ENCODE measurements at regions not wholly inside any gene's neighbourhood (a gene's known extent, or its start where the extent isn't known, plus 50 kb on each side); places are given as distances from the start of the nearest gene placed in this dataset.
"Not testable (repeated sequence)": the region's sequence is repeated elsewhere in the genome, so short reads cannot be mapped to it uniquely, and the experiment has no call there.

DNA sequence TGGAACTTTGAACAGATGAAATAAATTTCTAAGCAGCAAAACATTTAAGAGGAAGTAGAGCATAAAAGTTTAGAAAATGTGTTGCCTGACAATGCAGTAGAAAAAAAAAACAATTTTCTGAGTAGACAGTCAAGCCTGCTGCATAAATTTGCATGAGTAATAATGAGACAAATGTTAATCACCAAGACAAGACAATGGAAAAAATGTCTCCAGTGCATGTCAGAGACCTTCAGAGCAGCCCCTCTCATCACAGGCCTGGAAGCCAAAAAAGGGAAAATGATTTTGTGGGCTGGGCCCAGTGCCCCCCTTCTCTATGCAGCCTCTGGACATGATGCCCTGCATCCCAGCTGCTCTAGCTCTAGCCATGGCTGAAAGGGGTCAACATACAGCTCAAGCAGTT, 204.6 kb downstream of the COX18 start:
- DNase-seq, result no peak

DNA sequence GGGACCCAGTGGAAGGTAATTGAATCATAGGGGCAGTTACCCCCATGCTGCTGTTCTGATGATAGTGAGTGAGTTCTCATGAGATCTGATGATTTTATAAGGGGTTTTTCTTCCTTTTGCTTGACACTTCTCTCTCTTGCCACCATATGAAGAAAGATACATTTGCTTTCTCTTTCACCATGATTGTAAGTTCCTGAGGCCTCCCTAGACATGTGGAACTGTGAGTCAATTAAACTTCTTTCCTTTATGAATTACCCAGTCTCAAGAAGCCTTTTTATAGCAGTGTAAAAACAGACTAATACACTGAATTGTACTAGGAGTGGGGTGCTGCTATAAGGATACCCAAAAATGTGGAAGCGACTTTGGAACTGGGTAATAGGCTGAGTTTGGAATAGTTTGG, 205.2 kb downstream of the COX18 start:
- not testable (repeated sequence) for DNase-seq

DNA sequence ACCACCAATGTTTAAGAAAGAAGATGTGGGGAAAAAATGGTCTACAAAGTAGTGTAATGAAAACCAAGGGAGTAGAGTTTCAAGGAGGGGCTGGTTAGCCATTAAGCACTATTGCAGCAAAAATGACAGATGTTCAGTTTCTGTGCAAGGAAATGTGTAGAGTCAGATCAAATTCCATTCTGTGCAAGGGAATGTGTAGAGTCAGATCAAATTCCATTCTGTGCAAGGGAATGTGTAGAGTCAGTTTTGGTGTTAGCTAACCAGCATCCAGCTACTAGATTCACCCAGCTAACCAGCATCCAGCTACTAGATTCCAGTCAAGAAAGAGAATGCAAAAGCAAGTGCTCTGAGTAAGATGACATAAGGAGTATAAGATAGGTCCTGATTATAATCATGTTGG, 208.8 kb downstream of the COX18 start:
- no peak for DNase-seq

DNA sequence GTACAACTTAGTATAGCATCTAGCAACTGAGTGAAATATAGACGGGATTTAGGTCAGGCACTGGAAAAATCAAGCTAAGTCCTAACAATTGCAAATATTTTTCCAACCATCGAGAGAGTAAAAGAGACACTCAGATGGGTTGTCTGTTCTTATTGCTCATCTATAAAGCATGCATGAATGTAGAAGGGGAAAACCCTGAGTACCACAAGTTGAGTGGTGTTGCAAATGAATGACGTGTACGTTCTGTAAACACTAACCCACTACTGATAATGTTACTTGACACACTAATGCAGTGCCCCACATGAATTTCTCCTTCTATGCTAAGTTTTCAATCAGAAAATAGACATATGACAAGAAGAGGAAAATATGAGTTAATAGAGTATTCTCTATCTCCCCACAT, 211.2 kb downstream of the COX18 start:
- DNase-seq, result no peak

DNA sequence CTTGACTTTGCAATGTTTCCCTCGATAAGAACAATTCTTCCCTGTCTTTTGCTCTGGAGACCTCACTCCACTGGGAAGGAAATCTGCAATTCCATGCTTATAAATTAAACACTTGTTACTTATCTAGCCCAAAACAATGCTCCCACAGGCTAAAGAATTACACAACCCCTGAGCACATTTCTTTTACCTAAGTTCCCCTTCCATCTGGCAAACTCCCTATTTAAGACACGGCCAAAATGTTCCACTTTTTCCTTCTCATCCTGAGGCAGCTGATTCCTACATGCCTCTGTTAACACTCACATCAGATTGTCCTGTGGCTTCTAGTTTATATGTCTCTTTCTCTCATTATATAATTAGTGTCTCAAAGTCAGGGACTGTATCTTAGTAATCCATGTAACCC, 211.7 kb downstream of the COX18 start:
- DNase-seq, result no peak

DNA sequence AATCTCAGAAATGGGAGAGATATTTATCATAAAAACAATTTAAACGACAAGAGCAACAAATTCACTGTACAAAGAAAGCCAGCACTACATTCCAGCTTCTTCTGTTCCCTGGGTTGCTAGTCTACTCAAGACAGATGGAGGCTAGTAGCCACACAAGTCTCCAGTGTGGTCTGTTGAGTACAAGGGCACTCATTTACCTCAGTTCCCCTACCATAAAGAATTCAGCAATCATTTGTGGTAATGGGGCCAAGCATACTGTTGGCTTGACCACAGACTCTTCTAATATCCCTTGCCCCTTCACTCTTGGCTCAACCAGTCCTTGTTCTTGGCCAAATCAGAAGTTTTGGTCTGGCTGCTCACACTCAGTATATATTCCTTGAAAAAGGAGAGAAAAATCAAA, 212.3 kb downstream of the COX18 start:
- no peak for DNase-seq

DNA sequence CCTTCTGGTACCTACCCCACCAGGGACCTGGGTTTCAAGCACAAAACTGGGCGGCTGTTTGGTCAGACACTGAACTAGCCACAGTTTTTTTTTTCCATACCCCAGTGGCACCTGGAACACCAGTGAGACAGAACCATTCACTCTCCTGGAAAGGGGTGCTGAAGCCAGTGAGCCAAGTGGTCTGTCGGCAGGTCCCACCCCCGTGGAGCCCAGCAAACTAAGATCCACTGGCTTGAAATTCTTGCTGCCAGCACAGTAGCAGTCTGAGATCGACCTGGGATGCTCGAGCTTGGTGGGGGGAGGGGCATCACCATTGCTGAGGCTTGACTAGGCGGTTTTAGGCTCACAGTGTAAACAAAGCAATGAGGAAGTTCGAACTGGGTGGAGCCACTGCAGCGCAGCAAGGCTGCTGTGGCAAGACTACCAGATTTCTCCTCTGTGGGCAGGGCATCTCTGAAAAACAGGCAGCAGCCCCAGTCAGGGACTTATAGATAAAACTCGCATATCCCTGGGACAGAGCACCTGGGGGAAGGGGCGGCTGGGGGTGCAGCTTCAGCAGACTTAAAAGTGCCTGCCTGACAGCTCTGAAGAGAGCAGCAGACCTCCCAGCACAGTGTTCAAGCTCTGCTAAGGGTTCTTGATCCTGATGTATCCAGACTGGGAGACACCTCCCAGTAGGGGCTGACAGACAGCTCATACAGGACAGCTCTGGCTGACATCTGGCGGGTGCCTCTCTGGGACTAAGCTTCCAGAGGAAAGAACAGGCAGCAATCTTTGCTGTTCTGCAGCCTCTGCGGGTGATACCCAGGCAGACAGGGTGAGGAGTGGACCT, 223.0 kb downstream of the COX18 start:
- DNase-seq, result no peak

DNA sequence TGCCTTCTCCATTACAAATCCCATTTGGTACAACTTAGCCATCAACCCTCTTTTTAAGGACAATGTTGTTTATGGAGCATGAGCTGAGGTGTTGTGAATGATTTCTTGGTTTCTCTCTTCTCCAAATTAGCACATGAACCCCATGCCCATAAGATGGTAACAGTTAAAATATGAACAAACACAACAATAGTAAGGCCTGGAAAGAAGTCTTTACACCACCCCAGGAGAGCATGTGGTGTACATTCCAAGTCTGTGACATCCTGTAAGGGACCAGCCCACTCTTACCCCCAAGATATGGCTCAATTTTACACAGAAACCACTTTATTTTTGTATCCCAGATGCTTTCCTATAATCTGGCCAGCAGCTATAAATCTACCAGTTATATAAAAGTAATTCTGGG, 226.1 kb downstream of the COX18 start:
- DNase-seq, result no peak

DNA sequence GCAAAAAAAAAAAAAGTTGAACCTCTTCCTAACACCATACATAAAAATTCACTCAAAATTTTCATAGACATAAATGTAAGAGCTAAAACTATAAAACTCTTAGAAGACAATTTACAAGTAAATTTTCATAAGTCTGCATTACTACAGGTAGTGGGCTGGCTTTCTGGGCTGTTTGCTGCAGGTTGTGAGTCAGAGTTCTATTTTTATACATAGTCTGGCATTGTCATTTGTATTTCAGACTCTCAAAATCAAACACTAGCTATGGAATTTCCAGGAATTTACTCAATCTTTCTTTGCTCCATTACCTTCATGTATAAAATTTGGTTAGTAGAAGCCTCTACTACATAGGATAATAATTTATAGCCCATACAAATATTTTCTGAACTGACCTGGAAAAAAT, 227.2 kb downstream of the COX18 start:
- no peak for DNase-seq

DNA sequence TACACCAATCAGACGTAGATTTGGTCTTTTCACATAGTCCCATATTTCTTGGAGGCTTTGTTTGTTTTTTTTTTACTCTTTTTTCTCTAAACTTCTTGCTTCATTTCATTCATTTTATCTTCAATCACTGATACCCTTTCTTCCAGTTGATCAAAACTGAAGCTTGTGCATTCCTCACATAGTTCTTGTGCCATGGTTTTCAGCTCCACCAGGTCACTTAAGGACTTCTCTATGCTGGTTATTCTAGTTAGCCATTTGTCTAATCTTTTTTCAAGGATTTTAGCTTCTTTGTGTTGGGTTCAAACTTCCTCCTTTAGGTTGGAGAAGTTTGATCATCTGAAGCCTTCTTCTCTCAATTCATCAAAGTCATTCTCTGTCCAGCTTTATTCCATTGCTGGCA, 229.3 kb downstream of the COX18 start:
- not testable (repeated sequence) for DNase-seq

DNA sequence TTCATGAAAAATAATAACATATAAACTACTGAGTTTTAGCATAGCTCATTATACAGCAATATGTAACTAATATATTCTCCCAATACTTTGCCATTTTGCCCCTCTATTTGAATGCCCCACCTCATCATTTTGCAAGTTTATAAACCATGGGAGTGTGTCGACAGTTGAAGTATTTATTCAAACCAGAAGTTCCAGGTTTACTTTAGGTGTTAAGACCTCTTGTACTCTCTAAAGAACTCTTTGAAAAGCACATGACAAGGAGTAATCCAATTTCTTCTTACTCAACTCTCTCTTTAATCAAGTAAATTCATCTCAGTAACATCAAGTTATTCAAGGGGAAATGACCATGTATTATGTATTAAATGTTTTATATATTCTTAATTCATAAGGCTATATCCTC, 240.7 kb downstream of the COX18 start:
- DNase-seq, result no peak

DNA sequence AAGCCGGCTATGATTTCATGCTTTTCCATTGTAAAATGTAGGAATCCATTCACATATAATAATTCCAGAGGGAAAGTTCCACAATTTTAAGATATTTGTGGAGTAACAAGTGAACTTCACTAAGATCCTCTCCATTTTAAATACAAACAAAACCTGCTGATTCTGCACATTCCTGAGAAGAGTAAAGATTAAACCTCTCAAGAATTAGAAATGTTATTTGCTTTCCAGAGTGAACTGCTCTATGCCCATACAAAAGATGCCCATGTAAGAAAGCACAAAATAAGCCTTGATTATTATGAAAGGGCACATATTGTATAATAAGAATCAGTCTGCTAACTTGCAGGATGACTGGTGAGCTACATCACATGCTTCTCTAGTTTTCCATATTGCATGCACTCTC, 241.5 kb downstream of the COX18 start:
- DNase-seq, result no peak

DNA sequence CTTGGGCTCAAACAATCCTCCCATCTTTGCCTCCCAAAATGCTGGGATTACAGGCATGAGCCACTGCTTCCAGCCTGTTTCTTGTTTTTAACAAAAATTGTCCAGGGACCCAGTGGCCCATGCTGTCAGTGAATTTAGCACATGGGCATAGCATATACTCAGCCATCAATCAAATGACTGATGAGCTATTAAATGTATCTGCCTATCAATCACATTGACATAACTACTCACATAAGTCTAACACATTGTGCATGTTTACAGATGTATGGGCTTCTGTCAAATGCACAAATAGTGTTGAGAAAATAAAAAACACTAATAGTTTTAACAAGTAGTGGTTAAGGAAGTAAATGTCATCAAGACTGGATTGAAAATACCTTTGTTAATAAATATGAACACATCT, 249.4 kb downstream of the COX18 start:
- DNase-seq, result no peak

DNA sequence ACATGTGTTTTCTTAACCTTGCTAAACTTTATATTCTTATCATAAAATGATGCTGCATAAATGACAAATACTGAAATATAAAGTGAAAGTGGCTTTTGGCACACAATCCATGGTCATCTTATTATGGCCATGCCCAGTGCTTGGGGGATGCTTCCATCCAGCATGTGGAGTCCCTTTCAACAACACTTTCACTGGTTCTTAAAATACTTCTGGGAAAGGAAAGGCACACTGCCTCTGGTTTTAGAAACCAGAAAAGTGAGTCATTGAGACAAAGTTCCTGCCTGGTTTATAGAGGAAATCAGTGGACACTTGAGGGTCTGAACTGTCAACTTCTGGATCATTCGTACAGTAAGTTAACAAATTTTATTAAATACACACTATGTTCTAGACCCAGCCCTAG, 248.0 kb upstream of the ADAMTS3 start:
- DNase-seq, result no peak

DNA sequence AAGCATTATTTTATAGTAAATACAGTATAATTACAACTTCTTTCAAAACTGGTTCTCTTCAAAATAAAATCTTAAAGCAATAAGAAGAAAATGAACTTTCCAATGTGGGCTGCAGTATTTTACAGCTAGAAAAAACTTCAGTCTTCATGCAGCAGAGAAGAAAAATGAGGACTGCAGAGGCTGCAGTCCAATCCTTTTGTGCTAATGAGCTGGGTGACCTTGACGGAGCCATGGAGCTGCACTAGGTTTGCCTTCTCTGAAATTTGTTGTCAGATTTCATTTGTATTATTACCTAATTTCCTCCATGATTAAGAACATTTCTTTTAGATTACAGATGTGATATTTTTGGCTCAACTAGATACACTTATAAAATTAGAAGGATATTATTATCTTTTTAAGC, 245.2 kb upstream of the ADAMTS3 start:
- DNase-seq, result no peak

DNA sequence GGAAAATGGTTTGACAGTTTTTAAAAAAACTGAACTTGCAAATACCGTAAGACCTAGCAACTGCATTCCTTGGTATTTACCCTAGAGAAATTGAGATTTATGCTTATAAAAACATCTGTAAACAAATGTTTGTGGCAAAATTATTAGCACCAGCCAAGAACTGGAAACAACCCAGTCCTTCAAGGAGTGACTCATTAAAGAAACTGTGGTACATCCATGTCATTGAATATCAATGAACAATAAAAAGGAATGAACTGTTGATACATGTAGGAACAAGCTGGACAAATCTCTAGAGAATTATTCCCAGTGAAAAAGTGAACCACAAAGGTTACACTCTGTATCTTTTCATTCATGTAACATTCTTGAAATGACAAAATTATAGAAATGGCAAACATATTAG, 240.2 kb upstream of the ADAMTS3 start:
- no peak for DNase-seq

DNA sequence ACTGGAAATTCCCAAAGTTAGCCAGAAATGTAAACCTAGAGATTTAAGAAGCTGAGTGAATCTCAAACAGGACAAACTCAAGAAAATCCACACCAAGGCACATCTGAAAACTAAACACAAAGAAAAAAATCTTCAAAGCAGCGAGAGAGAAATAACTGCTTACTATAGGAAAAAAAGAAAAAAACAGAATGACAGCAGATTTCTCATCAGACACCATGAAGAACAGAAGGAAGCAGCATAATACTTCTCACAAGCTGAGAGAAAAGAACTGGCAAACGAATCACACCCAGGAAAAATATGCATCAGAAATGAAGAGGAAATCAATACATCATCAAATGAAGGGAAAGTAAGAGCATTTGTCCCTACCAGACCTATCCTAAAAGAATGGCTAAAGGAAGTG, 236.3 kb upstream of the ADAMTS3 start:
- DNase-seq, result no peak

DNA sequence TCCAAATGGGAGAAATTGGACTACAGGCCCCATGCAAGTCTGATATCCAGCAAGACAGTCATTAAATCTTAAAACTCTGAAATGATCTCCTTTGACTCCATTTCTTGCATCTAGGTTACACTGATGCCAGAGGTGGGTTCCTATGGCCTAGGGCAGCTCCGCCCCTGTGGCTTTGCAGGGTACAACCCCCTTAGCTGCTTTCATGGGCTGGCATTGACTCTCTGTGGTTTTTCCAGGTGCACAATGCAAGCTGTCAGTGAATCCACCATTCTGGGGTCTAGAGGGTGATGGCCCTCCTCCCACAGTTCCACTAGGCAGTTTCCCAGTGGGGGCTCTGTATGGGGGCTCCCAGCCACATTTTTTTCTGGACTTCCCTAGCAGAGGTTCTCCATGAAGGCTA, 228.5 kb upstream of the ADAMTS3 start:
- DNase-seq, result no peak

DNA sequence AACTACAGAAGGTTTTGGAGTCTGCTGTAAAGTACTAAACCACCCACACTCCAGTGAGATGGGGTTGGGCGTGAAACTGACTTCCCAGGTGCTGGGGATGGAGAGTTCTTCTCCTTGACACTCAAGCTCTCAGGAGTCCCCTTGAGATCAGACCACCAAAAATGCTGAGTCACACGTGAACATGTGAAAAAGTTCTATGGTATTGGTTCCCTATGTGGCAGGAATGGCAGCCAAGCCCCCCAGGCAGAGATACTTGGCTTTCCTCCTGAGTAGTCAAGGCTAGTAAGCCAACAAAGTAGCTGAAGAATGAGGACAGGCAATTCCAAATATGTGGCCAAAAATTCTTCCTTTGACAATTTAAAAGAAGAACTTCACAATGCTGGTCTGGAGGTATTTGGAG, 222.0 kb upstream of the ADAMTS3 start:
- no peak for DNase-seq

DNA sequence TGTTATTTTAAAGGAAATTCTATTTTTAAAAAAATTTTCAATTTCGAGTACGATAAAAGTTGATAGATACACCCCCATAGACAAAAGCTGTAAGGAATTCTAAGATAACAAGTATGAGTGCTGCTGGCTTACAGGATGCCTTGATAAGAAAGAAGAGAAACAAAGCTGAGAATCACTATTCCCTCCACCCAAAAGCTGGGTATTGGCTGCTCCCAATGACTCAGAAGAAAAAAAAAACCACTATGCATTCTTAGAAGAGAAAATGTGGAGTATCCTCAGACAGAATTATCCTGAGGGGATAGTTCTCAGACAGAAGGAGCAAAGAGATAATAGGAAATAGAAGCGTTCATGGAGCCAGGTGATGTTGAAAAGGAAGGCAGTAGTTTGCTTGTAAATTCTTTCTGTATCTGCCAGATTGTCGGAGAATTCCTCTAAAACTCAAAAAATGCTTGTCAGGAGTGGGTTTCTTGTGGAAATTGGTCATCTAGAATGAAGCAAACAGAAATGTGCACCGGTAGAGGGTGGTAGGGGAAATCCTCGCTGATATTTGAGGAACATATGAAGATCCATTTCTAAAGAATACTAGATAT, 217.5 kb upstream of the ADAMTS3 start:
- no peak for DNase-seq

DNA sequence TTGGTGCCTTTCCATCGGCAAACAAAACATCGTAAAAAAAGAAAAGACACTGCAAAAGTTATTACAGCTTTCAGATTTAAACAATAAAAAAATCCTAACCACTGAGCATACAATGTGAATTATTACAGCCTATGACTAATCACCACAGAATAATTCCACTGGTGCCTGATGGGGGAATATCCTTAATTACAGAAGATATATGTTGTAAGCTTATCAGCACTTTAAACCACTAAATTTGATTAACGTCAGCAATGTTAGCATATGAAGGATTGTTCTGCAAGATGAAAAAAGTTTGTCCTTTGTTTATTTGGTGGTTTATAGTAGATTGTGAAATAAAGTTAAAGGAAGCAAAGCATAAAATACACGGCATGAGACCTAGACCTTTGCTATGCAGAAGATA, 210.2 kb upstream of the ADAMTS3 start:
- DNase-seq, result no peak

DNA sequence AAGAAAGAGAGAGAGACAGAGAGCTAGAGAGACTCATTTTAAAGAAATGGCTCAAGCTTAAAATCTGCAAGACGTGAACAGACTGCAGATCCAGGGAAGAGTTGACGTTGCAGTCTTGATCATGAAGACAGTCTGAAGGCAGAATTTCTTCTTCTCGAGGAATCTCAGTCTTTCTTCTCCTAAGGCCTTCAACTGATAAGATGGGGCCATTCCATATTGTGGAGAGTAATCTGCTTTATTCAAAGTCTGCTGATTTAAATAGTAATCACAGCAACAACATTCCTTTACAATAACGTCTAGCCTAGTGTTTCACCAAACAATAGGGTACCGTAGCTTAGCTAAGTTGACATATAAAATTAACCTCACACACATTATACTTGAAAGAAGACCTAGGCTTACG, 208.4 kb upstream of the ADAMTS3 start:
- no peak for DNase-seq

DNA sequence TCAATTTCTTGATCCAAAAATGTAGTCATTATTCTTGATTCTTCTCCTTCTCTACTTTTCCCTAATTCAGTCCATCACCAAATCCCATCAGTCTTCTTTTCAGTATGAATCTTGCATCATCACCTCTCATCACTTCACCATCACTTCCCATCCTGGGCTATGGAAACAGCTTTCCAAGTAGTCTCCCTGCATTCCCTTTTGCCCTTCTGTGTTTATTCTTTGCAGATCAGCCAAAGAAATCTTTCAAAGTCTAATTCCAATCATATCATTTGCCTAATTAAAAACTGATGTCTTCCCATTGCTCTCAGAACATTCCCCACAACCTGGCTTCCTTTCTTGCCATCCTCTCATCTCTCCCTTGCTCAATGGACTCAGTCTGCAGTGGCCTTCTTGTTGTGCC, 201.7 kb upstream of the ADAMTS3 start:
- DNase-seq, result no peak

DNA sequence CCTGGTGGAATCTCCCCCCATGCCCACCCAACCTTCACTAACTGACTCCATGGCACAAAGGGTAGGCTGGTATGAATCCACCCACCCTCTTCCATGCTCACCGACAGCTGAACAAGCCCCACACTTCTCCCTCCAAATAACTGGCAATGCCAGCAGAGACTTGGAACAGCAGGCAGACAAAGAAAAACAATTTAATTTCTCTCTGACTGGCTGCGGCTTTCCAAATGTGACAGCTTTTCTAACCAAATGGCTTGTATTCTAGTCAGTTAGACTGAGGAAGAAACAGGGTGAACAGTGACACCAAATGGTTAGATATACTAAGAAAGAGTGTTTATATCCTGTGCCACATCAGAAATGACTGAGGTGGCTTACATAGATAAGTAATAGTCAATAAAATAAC, 199.3 kb upstream of the ADAMTS3 start:
- no peak for DNase-seq
